Ovary (tissue), 3 donors: ENCODE measurements at regions not wholly inside any gene's neighbourhood (a gene's known extent, or its start where the extent isn't known, plus 50 kb on each side); places are given as distances from the start of the nearest gene placed in this dataset.
"Not testable (repeated sequence)": the region's sequence is repeated elsewhere in the genome, so short reads cannot be mapped to it uniquely, and the experiment has no call there.

Source experiments
- EP300 ChIP-seq: sonication (generic); formaldehyde crosslinking; IDR thresholded peaks from one replicate; pipeline ENCODE4 v1.6.1; 2017; ENCODE audit warnings: antibody characterized with exemption
- POLR2A ChIP-seq: fragments of 450-650 bp; IDR thresholded peaks from one replicate; pipeline ENCODE4 v1.6.1; 2017; ENCODE audit warnings: antibody characterized with exemption, mild to moderate bottlenecking, moderate library complexity
- TF ChIP-seq, protein P1 (sequence below), 3 donors: fragments of 450-650 bp in 2 of 3; fragments of 200-600 bp in 1 of 3; IDR thresholded peaks; one replicate each; pipeline versions ENCODE4 v1.5.1 to v1.8.0; 2016 to 2022; ENCODE audit warnings: antibody characterized with exemption in 3 of 3, mild to moderate bottlenecking in 1 of 3
- donor health status: DM: no; HTN: no; CAD: no.

DNA sequence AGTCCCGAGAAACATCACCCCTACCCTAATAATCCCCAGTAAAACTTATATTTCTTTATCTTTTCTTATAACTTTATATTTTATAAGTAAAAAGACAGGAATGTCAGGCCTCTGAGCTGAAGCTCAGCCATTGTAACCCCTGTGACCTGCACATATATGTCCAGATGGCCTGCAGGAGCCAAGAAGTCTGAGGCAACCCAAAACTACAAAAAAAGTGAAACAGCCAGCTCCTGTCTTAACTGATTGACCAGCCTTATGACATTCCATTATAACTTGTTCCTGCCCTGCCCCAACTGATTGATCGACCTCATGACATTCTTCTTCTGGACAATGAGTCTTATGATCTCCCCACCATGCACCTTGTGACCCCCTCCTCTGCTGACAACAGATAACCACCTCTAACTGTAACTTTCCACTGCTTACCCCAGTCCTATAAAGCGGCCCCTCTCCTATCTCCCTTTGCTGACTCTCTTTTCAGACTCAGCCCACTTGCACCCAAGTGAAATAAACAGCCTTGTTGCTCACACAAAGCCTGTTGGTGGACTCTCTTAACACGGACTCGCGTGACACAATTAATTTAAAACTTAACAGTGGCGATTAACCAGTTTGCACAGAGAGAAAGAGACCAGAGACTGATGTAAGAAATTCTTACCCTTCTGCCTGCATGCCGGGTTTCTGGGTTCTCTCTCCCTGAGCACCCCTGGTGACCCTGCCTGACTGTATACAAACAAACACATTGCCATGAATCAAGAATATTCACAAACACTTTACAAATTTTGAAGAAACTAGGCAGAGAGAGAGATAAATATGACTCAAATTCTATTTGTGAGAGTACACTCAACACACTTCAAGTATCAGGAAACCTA, 1109.2 kb upstream of the TMEM132C start:
- TF ChIP-seq, protein P1, sequence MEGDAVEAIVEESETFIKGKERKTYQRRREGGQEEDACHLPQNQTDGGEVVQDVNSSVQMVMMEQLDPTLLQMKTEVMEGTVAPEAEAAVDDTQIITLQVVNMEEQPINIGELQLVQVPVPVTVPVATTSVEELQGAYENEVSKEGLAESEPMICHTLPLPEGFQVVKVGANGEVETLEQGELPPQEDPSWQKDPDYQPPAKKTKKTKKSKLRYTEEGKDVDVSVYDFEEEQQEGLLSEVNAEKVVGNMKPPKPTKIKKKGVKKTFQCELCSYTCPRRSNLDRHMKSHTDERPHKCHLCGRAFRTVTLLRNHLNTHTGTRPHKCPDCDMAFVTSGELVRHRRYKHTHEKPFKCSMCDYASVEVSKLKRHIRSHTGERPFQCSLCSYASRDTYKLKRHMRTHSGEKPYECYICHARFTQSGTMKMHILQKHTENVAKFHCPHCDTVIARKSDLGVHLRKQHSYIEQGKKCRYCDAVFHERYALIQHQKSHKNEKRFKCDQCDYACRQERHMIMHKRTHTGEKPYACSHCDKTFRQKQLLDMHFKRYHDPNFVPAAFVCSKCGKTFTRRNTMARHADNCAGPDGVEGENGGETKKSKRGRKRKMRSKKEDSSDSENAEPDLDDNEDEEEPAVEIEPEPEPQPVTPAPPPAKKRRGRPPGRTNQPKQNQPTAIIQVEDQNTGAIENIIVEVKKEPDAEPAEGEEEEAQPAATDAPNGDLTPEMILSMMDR (IDR thresholded peaks at IDR 0.05), result not testable (repeated sequence)
- not testable (repeated sequence) for TF ChIP-seq POLR2A, EP300
